Activated CD8-positive, alpha-beta T cell treated with anti-CD3 and anti-CD28 coated beads for 36 hours (primary cell): ENCODE measurements at regions not wholly inside any gene's neighbourhood (a gene's known extent, or its start where the extent isn't known, plus 50 kb on each side); places are given as distances from the start of the nearest gene placed in this dataset.

Source experiments
- ATAC-seq: fragments of 200-7000 bp; cut with Tn5 transposase; one replicate; pipeline ENCODE4 v1.10.0; 2021; ENCODE audit warnings: mild to moderate bottlenecking, moderate library complexity
- CTCF ChIA-PET: fragments of 350-600 bp; sonication (Branson Sonifier 250); formaldehyde crosslinking; loops from one replicate; lab custom pipeline; 2021; ENCODE audit warnings: antibody characterized with exemption; lab: Charles Lee
- POLR2A ChIA-PET: fragments of 350-600 bp; sonication (Branson Sonifier 250); formaldehyde crosslinking; loops from one replicate; lab custom pipeline; 2021; ENCODE audit warnings: antibody characterized with exemption; lab: Charles Lee
- DNase-seq: peaks from one replicate; pipeline ENCODE4 v3.0.0-alpha.2; 2020
- H3K27ac Mint-ChIP-seq: one replicate; pipeline ENCODE4 v1.8.0; 2021; ENCODE audit warnings: mild to moderate bottlenecking, mixed read lengths
- H3K27me3 Mint-ChIP-seq: one replicate; pipeline ENCODE4 v1.8.0; 2021; ENCODE audit warnings: mixed read lengths
- H3K36me3 Mint-ChIP-seq: one replicate; pipeline ENCODE4 v1.8.0; 2021; ENCODE audit warnings: low read depth, mixed read lengths
- H3K4me1 Mint-ChIP-seq: one replicate; pipeline ENCODE4 v1.8.0; 2021; ENCODE audit warnings: low read depth, mixed read lengths
- H3K4me3 Mint-ChIP-seq: one replicate; pipeline ENCODE4 v1.8.0; 2021; ENCODE audit warnings: mild to moderate bottlenecking, moderate library complexity, mixed read lengths
- H3K9me3 Mint-ChIP-seq: one replicate; pipeline ENCODE4 v1.8.0; 2021; ENCODE audit warnings: mixed read lengths
- intact Hi-C: fragments of 100-400 bp; cut with micrococcal nuclease; formaldehyde crosslinking; loops from one replicate; pipeline ENCODE4 v1.10.0; 2022
- TF ChIP-seq, protein P1 (sequence below): fragments of 200-600 bp; IDR thresholded peaks from one replicate; pipeline ENCODE4 v1.8.0; 2022; ENCODE audit warnings: antibody characterized with exemption, mild to moderate bottlenecking

DNA sequence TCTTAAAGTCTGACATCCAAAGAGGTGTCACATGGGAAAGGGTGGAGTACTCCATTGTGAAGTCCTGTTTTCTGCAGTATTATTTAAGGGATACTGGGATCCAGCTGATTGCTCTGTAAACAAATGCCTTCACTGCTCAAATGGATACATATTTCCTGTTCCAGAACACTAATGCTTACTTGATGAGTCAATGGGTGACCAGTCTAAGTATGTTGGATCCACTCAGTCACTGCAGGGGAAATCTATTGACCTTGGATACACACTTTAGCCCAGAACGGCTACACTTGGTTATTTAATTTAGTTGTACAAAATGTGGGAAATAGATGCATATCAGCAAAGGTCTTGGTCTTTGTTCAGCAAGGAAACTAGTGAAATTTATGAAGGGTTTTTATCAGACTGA, 261.4 kb downstream of the MAP2K4 start:
- ChIA-PET POLR2A (no interaction called here), CTCF (no interaction called here)
- DNase-seq (no peak), ATAC-seq (no peak)
- Mint-ChIP-seq H3K4me3 (no peak overlapping the region), H3K36me3 (no peaks in the 10 kb centered on the region), H3K27ac (no peak overlapping the region), H3K9me3 (peaks cover 1% of the 10 kb centered on the region), H3K27me3 (no peaks in the 10 kb centered on the region), H3K4me1 (no peaks in the 10 kb centered on the region)
- TF ChIP-seq, protein P1, sequence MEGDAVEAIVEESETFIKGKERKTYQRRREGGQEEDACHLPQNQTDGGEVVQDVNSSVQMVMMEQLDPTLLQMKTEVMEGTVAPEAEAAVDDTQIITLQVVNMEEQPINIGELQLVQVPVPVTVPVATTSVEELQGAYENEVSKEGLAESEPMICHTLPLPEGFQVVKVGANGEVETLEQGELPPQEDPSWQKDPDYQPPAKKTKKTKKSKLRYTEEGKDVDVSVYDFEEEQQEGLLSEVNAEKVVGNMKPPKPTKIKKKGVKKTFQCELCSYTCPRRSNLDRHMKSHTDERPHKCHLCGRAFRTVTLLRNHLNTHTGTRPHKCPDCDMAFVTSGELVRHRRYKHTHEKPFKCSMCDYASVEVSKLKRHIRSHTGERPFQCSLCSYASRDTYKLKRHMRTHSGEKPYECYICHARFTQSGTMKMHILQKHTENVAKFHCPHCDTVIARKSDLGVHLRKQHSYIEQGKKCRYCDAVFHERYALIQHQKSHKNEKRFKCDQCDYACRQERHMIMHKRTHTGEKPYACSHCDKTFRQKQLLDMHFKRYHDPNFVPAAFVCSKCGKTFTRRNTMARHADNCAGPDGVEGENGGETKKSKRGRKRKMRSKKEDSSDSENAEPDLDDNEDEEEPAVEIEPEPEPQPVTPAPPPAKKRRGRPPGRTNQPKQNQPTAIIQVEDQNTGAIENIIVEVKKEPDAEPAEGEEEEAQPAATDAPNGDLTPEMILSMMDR: no peak
- intact Hi-C loops: no loop called here

DNA sequence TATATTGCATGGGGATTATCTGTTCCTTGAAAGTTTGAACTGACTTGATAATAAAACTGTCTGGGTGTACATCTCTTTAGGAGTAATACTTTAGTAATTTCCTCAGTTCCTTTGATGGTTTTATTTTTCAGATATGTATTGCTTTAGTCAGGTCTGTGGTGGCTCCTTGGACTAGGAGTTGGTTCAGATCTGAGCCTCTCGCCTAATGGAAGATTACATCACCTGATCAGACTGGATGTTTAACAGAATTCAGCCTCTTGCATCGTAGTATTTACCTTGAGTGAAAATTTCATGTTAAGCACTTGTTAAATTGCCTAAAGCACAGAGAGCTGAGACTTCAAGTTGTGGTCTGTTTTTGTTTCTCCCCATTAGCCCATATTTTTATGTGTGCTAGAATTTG, 267.3 kb downstream of the MAP2K4 start:
- ATAC-seq: no peak
- POLR2A ChIA-PET: interaction anchor here (0.6 kb wide), 1 partner anchor 57 kb away, joined by 3 read pairs; no protein-coding TSS in a partner anchor

DNA sequence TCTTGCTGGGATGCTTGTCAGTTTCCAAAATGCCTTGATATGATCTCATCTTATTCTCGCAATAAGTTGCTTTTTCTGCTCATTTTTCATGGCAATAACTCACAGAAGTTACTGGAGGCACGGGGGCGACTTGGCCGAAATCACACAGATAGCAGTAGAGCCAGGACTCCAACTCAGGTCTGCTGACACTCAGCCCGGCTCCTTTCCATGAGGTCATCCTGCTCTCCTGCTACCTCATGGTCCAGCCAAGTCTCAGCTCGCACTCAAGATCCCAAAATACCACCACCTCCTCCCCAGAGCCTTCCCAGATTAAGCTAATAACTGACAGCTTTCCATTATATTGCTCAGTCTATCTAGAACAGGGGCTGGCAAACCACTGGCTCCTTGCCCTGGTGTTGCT, 269.5 kb downstream of the MAP2K4 start:
- no peaks in the 10 kb centered on the region for H3K27me3 Mint-ChIP-seq
- ChIA-PET CTCF (no interaction called here), POLR2A (no interaction called here)
- intact Hi-C loops: no loop called here
- DNase-seq (no peak), ATAC-seq (no peak)
- no peaks in the 10 kb centered on the region for H3K9me3 Mint-ChIP-seq
- H3K36me3 Mint-ChIP-seq: no peaks in the 10 kb centered on the region
- no peak overlapping the region for H3K27ac Mint-ChIP-seq
- no peaks in the 10 kb centered on the region for H3K4me1 Mint-ChIP-seq
- TF ChIP-seq, protein P1: no peak
- no peak overlapping the region for H3K4me3 Mint-ChIP-seq

More for the DNA sequence above, 267.3 kb downstream of the MAP2K4 start:
- H3K4me3 Mint-ChIP-seq: no peak overlapping the region
- H3K27ac Mint-ChIP-seq: no peak overlapping the region
- TF ChIP-seq, protein P1: no peak
- H3K9me3 Mint-ChIP-seq: peaks cover 1% of the 10 kb centered on the region
- H3K27me3 Mint-ChIP-seq: no peaks in the 10 kb centered on the region
- H3K4me1 Mint-ChIP-seq: no peaks in the 10 kb centered on the region
- no peaks in the 10 kb centered on the region for H3K36me3 Mint-ChIP-seq
- CTCF ChIA-PET: no interaction called here
- intact Hi-C loops: no loop called here
- DNase-seq: no peak

DNA sequence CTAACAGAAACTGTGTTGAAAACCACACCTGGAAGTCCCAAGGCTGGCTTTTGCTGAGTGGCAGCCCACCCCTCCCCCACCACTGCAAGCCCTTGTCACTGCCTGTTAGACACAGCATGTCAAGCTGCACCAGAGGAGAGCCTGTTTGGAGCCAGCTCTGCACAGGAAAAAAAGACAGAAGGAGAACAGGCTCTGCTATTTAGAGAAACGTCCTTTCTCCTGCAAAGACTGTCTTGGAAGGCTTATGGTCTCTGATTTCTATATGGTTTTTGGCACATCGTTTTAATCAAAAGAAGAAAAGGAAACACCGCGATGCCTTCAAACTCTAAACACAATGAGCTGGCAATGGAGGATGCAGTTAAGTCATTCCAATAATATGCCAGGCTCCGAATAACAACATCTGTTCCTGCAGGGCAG, 275.5 kb downstream of the MAP2K4 start:
- no peaks in the 10 kb centered on the region for H3K36me3 Mint-ChIP-seq
- H3K4me3 Mint-ChIP-seq: no peak overlapping the region
- POLR2A ChIA-PET: interaction anchor here (0.7 kb wide), 1 partner anchor 12 kb away, joined by 3 read pairs; no protein-coding TSS in a partner anchor
- TF ChIP-seq, protein P1: no peak
- H3K27me3 Mint-ChIP-seq: no peaks in the 10 kb centered on the region
- DNase-seq (no peak), ATAC-seq (no peak)
- H3K4me1 Mint-ChIP-seq: no peaks in the 10 kb centered on the region
- intact Hi-C loops: no loop called here
- CTCF ChIA-PET: no interaction called here
- H3K27ac Mint-ChIP-seq: no peak overlapping the region
- H3K9me3 Mint-ChIP-seq: no peaks in the 10 kb centered on the region

DNA sequence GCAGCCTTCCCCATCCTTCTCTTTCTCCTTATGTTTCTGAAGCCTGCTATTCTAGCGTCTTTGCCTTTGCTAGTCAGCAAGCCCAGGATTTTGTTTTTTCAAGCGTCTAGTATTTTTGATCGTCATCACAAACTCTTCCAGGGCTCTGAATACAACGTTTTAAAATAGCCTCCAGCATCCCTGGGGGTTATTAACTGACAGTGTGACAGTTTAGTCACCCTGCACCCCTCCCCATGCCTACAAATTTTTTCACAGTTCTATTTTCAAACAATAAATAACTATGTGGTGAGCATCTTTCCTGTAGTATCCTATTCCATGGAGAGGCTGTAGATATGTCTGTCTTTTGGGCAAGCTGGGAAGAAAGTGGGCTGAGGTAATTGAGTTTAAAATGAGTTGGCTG, 280.9 kb downstream of the MAP2K4 start:
- intact Hi-C loops: no loop called here
- ChIA-PET POLR2A (no interaction called here), CTCF (no interaction called here)
- H3K4me1 Mint-ChIP-seq: no peaks in the 10 kb centered on the region
- TF ChIP-seq, protein P1: no peak
- DNase-seq: no peak
- peaks cover 4% of the 10 kb centered on the region for H3K9me3 Mint-ChIP-seq
- H3K36me3 Mint-ChIP-seq: no peaks in the 10 kb centered on the region
- no peak overlapping the region for H3K4me3 Mint-ChIP-seq
- no peaks in the 10 kb centered on the region for H3K27me3 Mint-ChIP-seq
- no peak for ATAC-seq
- H3K27ac Mint-ChIP-seq: no peak overlapping the region
